ENCODE measurements at regions not wholly inside any gene's neighbourhood (a gene's known extent, or its start where the extent isn't known, plus 50 kb on each side); places are given as distances from the start of the nearest gene placed in this dataset.

DNA sequence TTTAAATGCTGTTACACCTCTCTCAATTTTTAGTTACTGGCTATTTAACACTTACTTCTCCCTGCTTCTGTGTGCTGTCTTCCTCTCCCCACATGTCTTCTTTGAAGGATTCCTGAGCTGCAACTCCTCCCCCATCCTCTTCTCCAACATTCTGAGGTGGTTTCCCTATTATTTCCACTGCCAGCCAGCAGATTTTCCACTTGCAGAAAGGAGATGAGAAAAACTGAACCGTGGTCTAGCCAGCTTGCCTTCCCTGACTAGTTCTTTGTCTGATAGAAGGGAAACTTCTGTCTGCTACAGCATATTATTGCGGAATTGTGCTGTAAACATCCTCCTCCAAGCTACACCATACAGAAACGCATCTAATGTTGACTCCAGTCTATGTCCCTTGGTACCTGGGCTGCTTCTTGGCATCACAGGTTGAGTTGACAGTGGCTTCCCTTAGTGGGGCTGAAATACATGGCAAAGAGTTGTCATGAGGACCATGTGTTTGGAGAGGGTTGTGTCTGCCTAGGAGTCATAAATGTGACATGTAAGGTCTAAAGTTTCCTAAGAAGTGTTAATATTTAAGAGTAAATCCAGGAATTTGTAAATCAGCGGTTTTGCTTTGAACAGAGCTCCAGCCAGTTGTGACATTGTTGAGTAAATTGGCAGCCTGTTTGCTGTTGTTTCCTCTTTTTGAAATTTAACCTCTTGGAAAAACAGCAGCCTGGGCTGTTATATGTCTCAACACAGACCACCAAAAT is 68.3 kb upstream of the RND3 start:
- TF ChIP-seq, protein P1, sequence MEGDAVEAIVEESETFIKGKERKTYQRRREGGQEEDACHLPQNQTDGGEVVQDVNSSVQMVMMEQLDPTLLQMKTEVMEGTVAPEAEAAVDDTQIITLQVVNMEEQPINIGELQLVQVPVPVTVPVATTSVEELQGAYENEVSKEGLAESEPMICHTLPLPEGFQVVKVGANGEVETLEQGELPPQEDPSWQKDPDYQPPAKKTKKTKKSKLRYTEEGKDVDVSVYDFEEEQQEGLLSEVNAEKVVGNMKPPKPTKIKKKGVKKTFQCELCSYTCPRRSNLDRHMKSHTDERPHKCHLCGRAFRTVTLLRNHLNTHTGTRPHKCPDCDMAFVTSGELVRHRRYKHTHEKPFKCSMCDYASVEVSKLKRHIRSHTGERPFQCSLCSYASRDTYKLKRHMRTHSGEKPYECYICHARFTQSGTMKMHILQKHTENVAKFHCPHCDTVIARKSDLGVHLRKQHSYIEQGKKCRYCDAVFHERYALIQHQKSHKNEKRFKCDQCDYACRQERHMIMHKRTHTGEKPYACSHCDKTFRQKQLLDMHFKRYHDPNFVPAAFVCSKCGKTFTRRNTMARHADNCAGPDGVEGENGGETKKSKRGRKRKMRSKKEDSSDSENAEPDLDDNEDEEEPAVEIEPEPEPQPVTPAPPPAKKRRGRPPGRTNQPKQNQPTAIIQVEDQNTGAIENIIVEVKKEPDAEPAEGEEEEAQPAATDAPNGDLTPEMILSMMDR (IDR thresholded peaks at IDR 0.05): no peak
- no peak for TF ChIP-seq POLR2A (IDR thresholded peaks at IDR 0.05)
